Endothelial cell of umbilical vein (primary cell): ENCODE measurements at regions not wholly inside any gene's neighbourhood (a gene's known extent, or its start where the extent isn't known, plus 50 kb on each side); places are given as distances from the start of the nearest gene placed in this dataset.

Source experiments
- BruUV-seq: library from RNA; stranded (reverse); fragments of 400-500 nt; replicated peaks from 2 replicates; lab custom pipeline; 2021; lab: Mats Ljungman, UMichigan
- CTCF ChIA-PET: fragments of 300-600, 350-600 bp; sonication (Branson Sonifier 250); formaldehyde crosslinking; loops from one replicate; lab custom pipeline; 2021; ENCODE audit warnings: antibody characterized with exemption, inconsistent platforms; lab: Charles Lee
- POLR2A ChIA-PET: fragments of 300-600, 350-600 bp; sonication (Branson Sonifier 250); formaldehyde crosslinking; loops from one replicate; lab custom pipeline; 2021; ENCODE audit warnings: antibody characterized with exemption, inconsistent platforms; lab: Charles Lee
- DNase-seq: peaks from one replicate; pipeline ENCODE4 v3.0.0-alpha.2; 2011; ENCODE audit warnings: low read depth, low spot score
- FAIRE-seq: peaks from 2 replicates; lab custom pipeline; 2011; peaks lifted over from hg19 to GRCh38; lab: Jason Lieb, UNC
- H2AFZ ChIP-seq: 2 replicates; pipeline ENCODE4 v1.6.0; 2012; ENCODE audit warnings: low read depth, low read length, control low read depth, inconsistent platforms
- H3K27ac ChIP-seq: 2 replicates; pipeline ENCODE4 v1.5.1; 2011; ENCODE audit warnings: low read depth, mild to moderate bottlenecking, control low read depth, low read length, moderate library complexity; ENCODE audit not compliant: insufficient read depth
- H3K27me3 ChIP-seq, 2 experiments: 2 replicates each; pipeline versions ENCODE4 v1.6.0 to v1.6.1; 2011; ENCODE audit warnings: low read length in 2 of 2, mixed read lengths in 1 of 2; ENCODE audit not compliant: control insufficient read depth in 2 of 2, insufficient read depth in 2 of 2
- H3K36me3 ChIP-seq, 2 experiments: 2 replicates in 1 of 2; 3 replicates in 1 of 2; pipeline ENCODE4 v1.5.1; 2011; ENCODE audit warnings: low read length in 2 of 2, mild to moderate bottlenecking in 1 of 2, moderate library complexity in 1 of 2; ENCODE audit not compliant: control insufficient read depth in 2 of 2, insufficient read depth in 2 of 2; ENCODE audit errors: extremely low read depth in 1 of 2
- H3K4me1 ChIP-seq: 3 replicates; pipeline ENCODE4 v1.5.1; 2011; ENCODE audit warnings: mild to moderate bottlenecking, low read length; ENCODE audit not compliant: control insufficient read depth, insufficient read depth; ENCODE audit errors: extremely low read depth
- H3K4me2 ChIP-seq: 2 replicates; pipeline ENCODE4 v1.6.1; 2011; ENCODE audit warnings: low read length, control low read depth, mixed read lengths; ENCODE audit not compliant: insufficient read depth
- H3K4me3 ChIP-seq, 3 experiments: fragments of 200-600 bp in 1 of 3; sonication (generic), shearing (Covaris generic) in 1 of 3; replicated peaks in 1 of 3; 2 replicates each; pipeline ENCODE4 v1.5.1; 2011 to 2016; ENCODE audit warnings: control low read depth in 3 of 3, low read length in 3 of 3, mild to moderate bottlenecking in 2 of 3, inconsistent platforms in 1 of 3, low read depth in 1 of 3, moderate library complexity in 1 of 3; ENCODE audit not compliant: insufficient read depth in 1 of 3
- H3K79me2 ChIP-seq: 2 replicates; pipeline ENCODE4 v1.6.0; 2012; ENCODE audit warnings: low read length, inconsistent platforms; ENCODE audit not compliant: control insufficient read depth, insufficient read depth
- H3K9ac ChIP-seq: replicated peaks from 2 replicates; pipeline ENCODE3; 2011; ENCODE audit warnings: low read length, control low read depth; ENCODE audit not compliant: insufficient read depth; ENCODE audit errors: extremely low read depth
- H3K9me1 ChIP-seq: replicated peaks from 3 replicates; pipeline ENCODE4 v1.6.0; 2011; ENCODE audit warnings: mild to moderate bottlenecking, low read length; ENCODE audit not compliant: control insufficient read depth, insufficient read depth; ENCODE audit errors: extremely low read depth
- H3K9me3 ChIP-seq: replicated peaks from 2 replicates; pipeline ENCODE4 v1.5.1; 2012; ENCODE audit warnings: low read length, inconsistent platforms; ENCODE audit not compliant: control insufficient read depth, insufficient read depth
- H4K20me1 ChIP-seq: replicated peaks from 2 replicates; pipeline ENCODE3; 2011; ENCODE audit warnings: mild to moderate bottlenecking, low read length; ENCODE audit not compliant: control insufficient read depth, insufficient read depth; ENCODE audit errors: extremely low read depth
- EZH2 ChIP-seq: IDR thresholded peaks from 2 replicates; pipeline ENCODE4 v1.6.1; 2012; ENCODE audit warnings: borderline replicate concordance, low read depth, mild to moderate bottlenecking, moderate library complexity, low read length, inconsistent platforms; ENCODE audit not compliant: severe bottlenecking
- FOS ChIP-seq: IDR thresholded peaks from 2 replicates; pipeline ENCODE4 v1.6.1; 2011; ENCODE audit warnings: mild to moderate bottlenecking, low read length, moderate library complexity, borderline replicate concordance; ENCODE audit not compliant: insufficient read depth
- GATA2 ChIP-seq: IDR thresholded peaks from 2 replicates; pipeline ENCODE4 v1.7.0; 2011; ENCODE audit warnings: low read depth, mild to moderate bottlenecking, moderate library complexity, mixed read lengths, low read length; ENCODE audit not compliant: insufficient read length, insufficient read depth
- JUN ChIP-seq: IDR thresholded peaks from 2 replicates; pipeline ENCODE4 v1.6.1; 2011; ENCODE audit warnings: borderline replicate concordance, low read depth; ENCODE audit not compliant: insufficient read length, insufficient read depth
- MYC ChIP-seq: IDR thresholded peaks from one replicate; pipeline ENCODE4 v1.6.1; 2011; ENCODE audit warnings: mild to moderate bottlenecking, low read depth, low read length
- POLR2A ChIP-seq: IDR thresholded peaks from 2 replicates; pipeline ENCODE4 v1.6.1; 2012; ENCODE audit warnings: low read depth, mild to moderate bottlenecking, control low read depth, low read length
- POLR2AphosphoS5 ChIP-seq: IDR thresholded peaks from 2 replicates; pipeline ENCODE4 v1.6.1; 2012; ENCODE audit warnings: low read depth, mild to moderate bottlenecking, control low read depth, low read length, moderate library complexity; ENCODE audit not compliant: insufficient read depth
- dilution Hi-C: fragments of 300-500 bp; cut with MboI; formaldehyde crosslinking; loops from one replicate; pipeline ENCODE4 v1.15.0; 2019; ENCODE audit warnings: low sequenced_read_pairs; ENCODE audit not compliant: extremely low pct_ligation_motif_present
- intact Hi-C: fragments of 100-400 bp; cut with micrococcal nuclease; formaldehyde crosslinking; loops from one replicate; pipeline ENCODE4 v1.10.0; 2022
- TF ChIP-seq, protein P1 (sequence below): IDR thresholded peaks from 2 replicates; pipeline ENCODE4 v1.6.1; 2011; ENCODE audit not compliant: insufficient read depth, insufficient read length
- TF ChIP-seq, protein P2 (sequence below), 2 donors: IDR thresholded peaks; 1 replicate in 1 of 2; 2 replicates in 1 of 2; pipeline ENCODE4 v1.5.1; 2011; ENCODE audit warnings: low read length in 2 of 2, mild to moderate bottlenecking in 2 of 2, moderate library complexity in 2 of 2, control low read depth in 1 of 2, inconsistent platforms in 1 of 2, low read depth in 1 of 2; ENCODE audit not compliant: insufficient read depth in 1 of 2; ENCODE audit errors: extremely low read depth in 1 of 2

DNA sequence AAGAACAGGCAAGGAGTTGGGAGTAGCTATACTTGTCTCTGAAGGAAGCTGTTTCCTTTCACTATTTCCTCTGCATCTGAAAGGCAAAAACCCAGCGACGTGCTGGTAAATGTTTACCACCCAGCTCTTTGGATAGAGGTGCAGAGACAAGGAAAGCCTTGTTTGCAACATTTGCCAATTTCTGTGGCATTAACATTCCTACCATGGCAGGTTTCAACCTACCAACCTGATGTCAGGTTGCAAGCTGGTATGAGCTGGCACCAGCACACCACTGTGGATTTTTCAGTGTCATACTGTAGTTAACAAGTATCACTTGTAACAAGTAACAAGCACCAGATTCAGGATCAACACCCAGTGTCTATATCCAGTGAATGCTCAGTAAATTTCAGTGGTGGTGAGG is 294.8 kb upstream of the TMPO start:
- FAIRE-seq, result no peak
- POLR2A ChIA-PET, result no interaction called here
- dilution Hi-C loops, result no loop called here

DNA sequence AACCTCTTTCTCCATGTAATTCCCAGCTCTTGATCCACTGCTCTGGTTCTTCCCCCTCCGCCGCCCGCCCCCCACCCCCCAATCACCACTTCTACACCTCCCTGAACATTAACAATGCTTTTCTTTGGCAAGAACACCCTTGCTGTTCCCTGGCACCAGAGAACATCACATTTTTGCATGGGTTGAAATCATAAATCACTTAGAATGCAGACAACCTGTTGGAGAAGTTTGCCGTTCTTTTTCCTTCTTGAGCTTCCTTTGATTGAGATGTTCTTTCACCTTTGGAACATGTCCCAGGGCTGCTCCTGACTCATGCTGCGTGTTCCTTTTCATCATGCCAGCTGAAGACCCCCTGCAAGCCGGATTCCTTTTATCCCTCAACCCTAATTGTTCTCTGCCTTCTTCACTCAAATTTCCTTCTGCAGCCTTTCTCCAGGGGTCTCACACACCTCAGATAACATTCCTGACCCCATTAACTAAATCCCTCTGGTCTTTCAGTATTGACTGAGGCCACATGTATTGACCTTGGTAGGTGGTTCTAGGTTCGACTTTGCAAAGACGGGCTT is 294.1 kb upstream of the TMPO start:
- intact Hi-C loops, result no loop called here
- no peaks in the 10 kb centered on the region for H3K79me2 ChIP-seq
- H3K9me1 ChIP-seq, result no peaks in the 10 kb centered on the region
- H3K9me3 ChIP-seq, result no peaks in the 10 kb centered on the region
- no peak overlapping the region for H3K4me2 ChIP-seq
- BruUV-seq, result no TSS peak
- CTCF ChIA-PET, result interaction anchor here (0.6 to 1.2 kb wide), 3 partner anchors 22 to 264 kb away, joined by 3 to 5 read pairs (median 3); no protein-coding TSS in a partner anchor
- H2AFZ ChIP-seq, result no peak overlapping the region
- dilution Hi-C loops, result no loop called here
- DNase-seq, result peak; percentile 6
- POLR2A ChIA-PET, result no interaction called here
- no peak overlapping the region for H3K9ac ChIP-seq
- no peaks in the 10 kb centered on the region for H3K36me3 ChIP-seq
- no peaks in the 10 kb centered on the region for H3K4me1 ChIP-seq
- peaks cover 0 to 6% of the 10 kb centered on the region in 2 experiments for H3K27me3 ChIP-seq
- H3K4me3 ChIP-seq, result no peak overlapping the region
- TF ChIP-seq, protein P1, sequence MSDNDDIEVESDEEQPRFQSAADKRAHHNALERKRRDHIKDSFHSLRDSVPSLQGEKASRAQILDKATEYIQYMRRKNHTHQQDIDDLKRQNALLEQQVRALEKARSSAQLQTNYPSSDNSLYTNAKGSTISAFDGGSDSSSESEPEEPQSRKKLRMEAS, result no peak
- no peak for TF ChIP-seq MYC
- no peak for TF ChIP-seq GATA2
- TF ChIP-seq, protein P2, sequence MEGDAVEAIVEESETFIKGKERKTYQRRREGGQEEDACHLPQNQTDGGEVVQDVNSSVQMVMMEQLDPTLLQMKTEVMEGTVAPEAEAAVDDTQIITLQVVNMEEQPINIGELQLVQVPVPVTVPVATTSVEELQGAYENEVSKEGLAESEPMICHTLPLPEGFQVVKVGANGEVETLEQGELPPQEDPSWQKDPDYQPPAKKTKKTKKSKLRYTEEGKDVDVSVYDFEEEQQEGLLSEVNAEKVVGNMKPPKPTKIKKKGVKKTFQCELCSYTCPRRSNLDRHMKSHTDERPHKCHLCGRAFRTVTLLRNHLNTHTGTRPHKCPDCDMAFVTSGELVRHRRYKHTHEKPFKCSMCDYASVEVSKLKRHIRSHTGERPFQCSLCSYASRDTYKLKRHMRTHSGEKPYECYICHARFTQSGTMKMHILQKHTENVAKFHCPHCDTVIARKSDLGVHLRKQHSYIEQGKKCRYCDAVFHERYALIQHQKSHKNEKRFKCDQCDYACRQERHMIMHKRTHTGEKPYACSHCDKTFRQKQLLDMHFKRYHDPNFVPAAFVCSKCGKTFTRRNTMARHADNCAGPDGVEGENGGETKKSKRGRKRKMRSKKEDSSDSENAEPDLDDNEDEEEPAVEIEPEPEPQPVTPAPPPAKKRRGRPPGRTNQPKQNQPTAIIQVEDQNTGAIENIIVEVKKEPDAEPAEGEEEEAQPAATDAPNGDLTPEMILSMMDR (IDR thresholded peaks at IDR 0.05; ENCODE audit: extremely low read depth in 1 of 2, insufficient read depth in 1 of 2, low read depth in 1 of 2, low read length in 2 of 2), result no peak
- TF ChIP-seq POLR2AphosphoS5, result no peak
- no peak for TF ChIP-seq EZH2
- no peak for TF ChIP-seq JUN
- TF ChIP-seq POLR2A, result no peak
- no peak for FAIRE-seq
- H4K20me1 ChIP-seq, result no peaks in the 10 kb centered on the region
- no peak overlapping the region for H3K27ac ChIP-seq

More for the DNA sequence above, 294.8 kb upstream of the TMPO start:
- CTCF ChIA-PET, result interaction anchor here (0.6 to 1.2 kb wide), 3 partner anchors 23 to 264 kb away, joined by 3 to 5 read pairs (median 3); no protein-coding TSS in a partner anchor
- Histone ChIP-seq H3K4me1 (no peaks in the 10 kb centered on the region), H3K4me2 (no peak overlapping the region), H3K27ac (no peak overlapping the region), H2AFZ (no peak overlapping the region), H4K20me1 (no peaks in the 10 kb centered on the region), H3K4me3 (no peak overlapping the region), H3K9ac (no peak overlapping the region), H3K79me2 (no peaks in the 10 kb centered on the region), H3K9me1 (no peaks in the 10 kb centered on the region), H3K27me3 (peaks cover 0 to 6% of the 10 kb centered on the region in 2 experiments), H3K36me3 (no peaks in the 10 kb centered on the region), H3K9me3 (no peaks in the 10 kb centered on the region)
- intact Hi-C loops, result no loop called here
- TF ChIP-seq, protein P1, result no peak
- TF ChIP-seq POLR2AphosphoS5 (no peak), FOS (no peak), POLR2A (no peak), MYC (no peak), GATA2 (no peak)
- DNase-seq, result no peak
- BruUV-seq, result no TSS peak
